ENCODE measurements at regions not wholly inside any gene's neighbourhood (a gene's known extent, or its start where the extent isn't known, plus 50 kb on each side); places are given as distances from the start of the nearest gene placed in this dataset.

GRCh38 chr15:60091157-60091556 lies 87.0 kb downstream of the FOXB1 start:
- DNase-seq (ENCODE audit: low read depth) = no peak
- in situ Hi-C loops (cut with HindIII; ENCODE audit: low pct_unique_long_range_greater_than_20kb, low sequenced_read_pairs) = no loop called here

- no peak for DNase-seq (ENCODE audit: low read depth)
- in situ Hi-C loops (cut with HindIII; ENCODE audit: low pct_unique_long_range_greater_than_20kb, low sequenced_read_pairs) = no loop called here
Observed at GRCh38 chr15:60091911-60092310, 87.8 kb downstream of the FOXB1 start.

GRCh38 chr15:60093273-60094067 lies 89.4 kb downstream of the FOXB1 start:
- no peak for DNase-seq (ENCODE audit: low read depth)
- in situ Hi-C loops (cut with HindIII; ENCODE audit: low pct_unique_long_range_greater_than_20kb, low sequenced_read_pairs) = no loop called here

- in situ Hi-C loops (cut with HindIII; ENCODE audit: low pct_unique_long_range_greater_than_20kb, low sequenced_read_pairs) = no loop called here
- DNase-seq (ENCODE audit: low read depth) = no peak
Observed at GRCh38 chr15:60095711-60096110, 91.6 kb downstream of the FOXB1 start.

GRCh38 chr15:60096157-60096556 lies 92.0 kb downstream of the FOXB1 start:
- in situ Hi-C loops (cut with HindIII; ENCODE audit: low pct_unique_long_range_greater_than_20kb, low sequenced_read_pairs) = no loop called here

GRCh38 chr15:60101416-60101815 lies 97.3 kb downstream of the FOXB1 start:
- in situ Hi-C loops (cut with HindIII; ENCODE audit: low pct_unique_long_range_greater_than_20kb, low sequenced_read_pairs) = no loop called here
- DNase-seq (ENCODE audit: low read depth) = no peak

More at GRCh38 chr15:60096157-60096556, 92.0 kb downstream of the FOXB1 start:
- no peak for DNase-seq (ENCODE audit: low read depth)

GRCh38 chr15:60102748-60103147 lies 98.6 kb downstream of the FOXB1 start:
- in situ Hi-C loops (cut with HindIII; ENCODE audit: low pct_unique_long_range_greater_than_20kb, low sequenced_read_pairs) = no loop called here
- no peak for DNase-seq (ENCODE audit: low read depth)

GRCh38 chr15:60110909-60111308 lies 106.8 kb downstream of the FOXB1 start:
- DNase-seq (ENCODE audit: low read depth) = no peak
- in situ Hi-C loops (cut with HindIII; ENCODE audit: low pct_unique_long_range_greater_than_20kb, low sequenced_read_pairs) = no loop called here

GRCh38 chr15:60115579-60116380 lies 111.7 kb downstream of the FOXB1 start:
- in situ Hi-C loops (cut with HindIII; ENCODE audit: low pct_unique_long_range_greater_than_20kb, low sequenced_read_pairs) = no loop called here
- peak; percentile 32 for DNase-seq (ENCODE audit: low read depth)

- no peak for DNase-seq (ENCODE audit: low read depth)
- in situ Hi-C loops (cut with HindIII; ENCODE audit: low pct_unique_long_range_greater_than_20kb, low sequenced_read_pairs) = no loop called here
Observed at GRCh38 chr15:60116456-60117089, 112.5 kb downstream of the FOXB1 start.

- DNase-seq (ENCODE audit: low read depth) = no peak
- in situ Hi-C loops (cut with HindIII; ENCODE audit: low pct_unique_long_range_greater_than_20kb, low sequenced_read_pairs) = no loop called here
Observed at GRCh38 chr15:60118146-60118545, 114.0 kb downstream of the FOXB1 start.

GRCh38 chr15:60118626-60119025 lies 114.5 kb downstream of the FOXB1 start:
- in situ Hi-C loops (cut with HindIII; ENCODE audit: low pct_unique_long_range_greater_than_20kb, low sequenced_read_pairs) = no loop called here

GRCh38 chr15:60119101-60119500 lies 115.0 kb downstream of the FOXB1 start:
- DNase-seq (ENCODE audit: low read depth) = no peak

More at GRCh38 chr15:60118626-60119025, 114.5 kb downstream of the FOXB1 start:
- no peak for DNase-seq (ENCODE audit: low read depth)

GRCh38 chr15:60120100-60120499 lies 116.0 kb downstream of the FOXB1 start:
- in situ Hi-C loops (cut with HindIII; ENCODE audit: low pct_unique_long_range_greater_than_20kb, low sequenced_read_pairs) = no loop called here
- no peak for DNase-seq (ENCODE audit: low read depth)

More at GRCh38 chr15:60119101-60119500, 115.0 kb downstream of the FOXB1 start:
- in situ Hi-C loops (cut with HindIII; ENCODE audit: low pct_unique_long_range_greater_than_20kb, low sequenced_read_pairs) = no loop called here

- DNase-seq (ENCODE audit: low read depth) = no peak
- in situ Hi-C loops (cut with HindIII; ENCODE audit: low pct_unique_long_range_greater_than_20kb, low sequenced_read_pairs) = no loop called here
Observed at GRCh38 chr15:60121845-60122244, 117.7 kb downstream of the FOXB1 start.

GRCh38 chr15:60122691-60123090 lies 118.6 kb downstream of the FOXB1 start:
- no peak for DNase-seq (ENCODE audit: low read depth)
- in situ Hi-C loops (cut with HindIII; ENCODE audit: low pct_unique_long_range_greater_than_20kb, low sequenced_read_pairs) = no loop called here

GRCh38 chr15:60124460-60125070 lies 120.5 kb downstream of the FOXB1 start:
- in situ Hi-C loops (cut with HindIII; ENCODE audit: low pct_unique_long_range_greater_than_20kb, low sequenced_read_pairs) = no loop called here
- no peak for DNase-seq (ENCODE audit: low read depth)

GRCh38 chr15:60125334-60125733 lies 121.2 kb downstream of the FOXB1 start:
- in situ Hi-C loops (cut with HindIII; ENCODE audit: low pct_unique_long_range_greater_than_20kb, low sequenced_read_pairs) = no loop called here
- no peak for DNase-seq (ENCODE audit: low read depth)

GRCh38 chr15:60126200-60126599 lies 122.1 kb downstream of the FOXB1 start:
- DNase-seq (ENCODE audit: low read depth) = no peak
- in situ Hi-C loops (cut with HindIII; ENCODE audit: low pct_unique_long_range_greater_than_20kb, low sequenced_read_pairs) = no loop called here

Measured in Caki2 (cell line).